IMR-90 (cell line): ENCODE measurements at regions not wholly inside any gene's neighbourhood (a gene's known extent, or its start where the extent isn't known, plus 50 kb on each side); places are given as distances from the start of the nearest gene placed in this dataset.

Experiments used
- ATAC-seq: fragments of 200-7000 bp; cut with Tn5 transposase; 2 replicates; pipeline ENCODE4 v1.9.1; 2020; ENCODE audit warnings: low read depth, mild to moderate bottlenecking, moderate library complexity
- BruUV-seq: library from RNA; stranded (reverse); fragments of 400-500 nt; replicated peaks from 2 replicates; lab custom pipeline; 2021; lab: Mats Ljungman, UMichigan
- CTCF ChIA-PET: fragments of 300-600 bp; formaldehyde crosslinking; extraction: SDS; loops from one replicate; lab custom pipeline; 2021; ENCODE audit warnings: antibody characterized with exemption; lab: Yijun Ruan, JAX
- POLR2A ChIA-PET: fragments of 300-600 bp; sonication (Branson Sonifier 250); formaldehyde crosslinking; loops from one replicate; lab custom pipeline; 2022; ENCODE audit warnings: antibody characterized with exemption; ENCODE audit not compliant: unreplicated experiment; lab: Charles Lee
- DNase-seq: peaks from one replicate; pipeline ENCODE4 v3.0.0; 2013
- H2AFZ ChIP-seq: replicated peaks from 2 replicates; pipeline ENCODE3; 2013; ENCODE audit warnings: low read length, mild to moderate bottlenecking; ENCODE audit not compliant: poor library complexity
- H2AK5ac ChIP-seq: 2 replicates; pipeline ENCODE4 v1.6.1; 2013; ENCODE audit warnings: low read depth, low read length, inconsistent platforms
- H2AK9ac ChIP-seq: replicated peaks from 2 replicates; pipeline ENCODE3; 2013; ENCODE audit warnings: mild to moderate bottlenecking, low read depth, low read length, moderate library complexity; ENCODE audit not compliant: poor library complexity
- H2BK120ac ChIP-seq: 2 replicates; pipeline ENCODE4 v1.6.1; 2013; ENCODE audit warnings: low read depth, low read length, inconsistent platforms
- H2BK15ac ChIP-seq: 3 replicates; pipeline ENCODE4 v1.6.1; 2013; ENCODE audit warnings: low read depth, low read length, inconsistent platforms
- H2BK20ac ChIP-seq: 2 replicates; pipeline ENCODE4 v1.6.1; 2013; ENCODE audit warnings: low read depth, mild to moderate bottlenecking, inconsistent platforms, low read length, moderate library complexity
- H2BK5ac ChIP-seq: 2 replicates; pipeline ENCODE4 v1.6.1; 2013; ENCODE audit warnings: mild to moderate bottlenecking, low read depth, low read length, inconsistent platforms; ENCODE audit not compliant: poor library complexity, severe bottlenecking
- H3K14ac ChIP-seq: replicated peaks from 2 replicates; pipeline ENCODE4 v1.6.1; 2013; ENCODE audit warnings: low read depth, low read length, inconsistent platforms
- H3K18ac ChIP-seq: 2 replicates; pipeline ENCODE4 v1.6.1; 2013; ENCODE audit warnings: low read depth, low read length, control low read depth
- H3K23ac ChIP-seq: 2 replicates; pipeline ENCODE4 v1.6.1; 2013; ENCODE audit warnings: low read depth, low read length, inconsistent platforms
- H3K27ac ChIP-seq: 2 replicates; pipeline ENCODE4 v1.5.1; 2013; ENCODE audit warnings: mild to moderate bottlenecking, control low read depth, low read length; ENCODE audit not compliant: insufficient read depth
- H3K27me3 ChIP-seq: 2 replicates; pipeline ENCODE4 v1.6.1; 2013; ENCODE audit warnings: low read length; ENCODE audit not compliant: control insufficient read depth, insufficient read depth
- H3K36me3 ChIP-seq: 2 replicates; pipeline ENCODE4 v1.6.1; 2013; ENCODE audit warnings: low read length, mixed read lengths; ENCODE audit not compliant: control insufficient read depth, insufficient read depth
- H3K4ac ChIP-seq: 2 replicates; pipeline ENCODE4 v1.6.1; 2013; ENCODE audit warnings: low read depth, low read length, inconsistent platforms
- H3K4me1 ChIP-seq: 2 replicates; pipeline ENCODE4 v1.6.1; 2013; ENCODE audit warnings: low read length, mixed read lengths; ENCODE audit not compliant: control insufficient read depth, insufficient read depth
- H3K4me2 ChIP-seq: 2 replicates; pipeline ENCODE4 v1.6.1; 2013; ENCODE audit warnings: low read depth, mild to moderate bottlenecking, control low read depth, low read length, moderate library complexity
- H3K4me3 ChIP-seq: 2 replicates; pipeline ENCODE4 v1.5.1; 2013; ENCODE audit warnings: low read depth, mild to moderate bottlenecking, control low read depth, low read length, moderate library complexity; ENCODE audit not compliant: insufficient read depth
- H3K56ac ChIP-seq: 2 replicates; pipeline ENCODE4 v1.6.1; 2013; ENCODE audit warnings: low read length, inconsistent platforms; ENCODE audit not compliant: insufficient read depth; ENCODE audit errors: extremely low read depth
- H3K79me1 ChIP-seq, 2 experiments: 2 replicates each; pipeline ENCODE4 v1.6.1; 2013; ENCODE audit warnings: low read length in 2 of 2, inconsistent platforms in 1 of 2, low read depth in 1 of 2
- H3K9ac ChIP-seq: 2 replicates; pipeline ENCODE4 v1.6.1; 2013; ENCODE audit warnings: low read depth, low read length, control low read depth
- H3K9me1 ChIP-seq: 2 replicates; pipeline ENCODE4 v1.6.1; 2013; ENCODE audit warnings: low read length, inconsistent platforms; ENCODE audit not compliant: insufficient read depth
- H3K9me3 ChIP-seq: 2 replicates; pipeline ENCODE4 v1.6.1; 2013; ENCODE audit warnings: low read length; ENCODE audit not compliant: control insufficient read depth, insufficient read depth
- H4K20me1 ChIP-seq: 2 replicates; pipeline ENCODE4 v1.6.1; 2013; ENCODE audit warnings: low read length, inconsistent platforms; ENCODE audit not compliant: insufficient read depth
- H4K5ac ChIP-seq: 2 replicates; pipeline ENCODE4 v1.6.1; 2013; ENCODE audit warnings: mild to moderate bottlenecking, low read depth, low read length, control low read depth
- H4K8ac ChIP-seq, 2 experiments: 2 replicates each; pipeline ENCODE4 v1.6.1; 2013; ENCODE audit warnings: low read depth in 2 of 2, low read length in 2 of 2, control low read depth in 1 of 2, inconsistent platforms in 1 of 2
- H4K91ac ChIP-seq: 2 replicates; pipeline ENCODE4 v1.6.1; 2013; ENCODE audit warnings: low read depth, low read length, inconsistent platforms; ENCODE audit not compliant: insufficient read depth
- BHLHE40 ChIP-seq: fragments of 150-350 bp; IDR thresholded peaks from 2 replicates; pipeline ENCODE4 v1.6.1; 2016; ENCODE audit warnings: mild to moderate bottlenecking, low read depth, low read length
- CEBPB ChIP-seq: IDR thresholded peaks from 2 replicates; pipeline ENCODE4 v1.6.1; 2012; ENCODE audit warnings: low read depth, low read length, improper control_type of control experiment
- CHD1 ChIP-seq: IDR thresholded peaks from 2 replicates; pipeline ENCODE4 v1.6.1; 2012; ENCODE audit warnings: low read depth, low read length, improper control_type of control experiment
- FOS ChIP-seq: fragments of 150-350 bp; IDR thresholded peaks from 2 replicates; pipeline ENCODE4 v1.6.1; 2016; ENCODE audit warnings: low read depth, low read length
- MAFK ChIP-seq: IDR thresholded peaks from 2 replicates; pipeline ENCODE4 v1.6.1; 2012; ENCODE audit warnings: low read depth, low read length, improper control_type of control experiment
- MAZ ChIP-seq: IDR thresholded peaks from 2 replicates; pipeline ENCODE4 v1.6.1; 2012; ENCODE audit warnings: low read depth, mild to moderate bottlenecking, low read length, improper control_type of control experiment, moderate library complexity, borderline replicate concordance
- MXI1 ChIP-seq: IDR thresholded peaks from 2 replicates; pipeline ENCODE4 v1.6.1; 2012; ENCODE audit warnings: low read depth, mild to moderate bottlenecking, low read length, moderate library complexity, borderline replicate concordance
- NFE2L2 ChIP-seq: fragments of 150-350 bp; IDR thresholded peaks from 2 replicates; pipeline ENCODE4 v1.6.1; 2016; ENCODE audit warnings: low read depth, mild to moderate bottlenecking, low read length
- POLR2A ChIP-seq: IDR thresholded peaks from 2 replicates; pipeline ENCODE4 v1.6.1; 2012; ENCODE audit warnings: mild to moderate bottlenecking, low read depth, low read length
- RAD21 ChIP-seq: IDR thresholded peaks from 2 replicates; pipeline ENCODE4 v1.6.1; 2012; ENCODE audit warnings: low read length, improper control_type of control experiment
- RCOR1 ChIP-seq: IDR thresholded peaks from 2 replicates; pipeline ENCODE4 v1.6.1; 2012; ENCODE audit warnings: mild to moderate bottlenecking, low read length, improper control_type of control experiment; ENCODE audit not compliant: insufficient replicate concordance
- RFX5 ChIP-seq: IDR thresholded peaks from 2 replicates; pipeline ENCODE4 v1.8.0; 2012; ENCODE audit warnings: low read depth, mild to moderate bottlenecking, low read length, moderate library complexity
- SMC3 ChIP-seq: fragments of 150-350 bp; IDR thresholded peaks from 2 replicates; pipeline ENCODE4 v1.6.1; 2016; ENCODE audit warnings: low read depth, mild to moderate bottlenecking, antibody characterized with exemption, low read length, moderate library complexity
- WGBS, 2 experiments: methylation state at CpG; one replicate each; pipeline versions ENCODE4 v1.1.5 to v1.1.7; 2013; ENCODE audit warnings: missing lambda C conversion rate in 2 of 2; ENCODE audit not compliant: insufficient read length in 1 of 2; ENCODE audit errors: extremely low coverage in 2 of 2; 5-methylcytosine and 5-hydroxymethylcytosine counted together
- dilution Hi-C: fragments of 300-500 bp; cut with HindIII; formaldehyde crosslinking; loops from one replicate; pipeline ENCODE4 v1.14.3; 2018; ENCODE audit warnings: low sequenced_read_pairs; ENCODE audit not compliant: unreplicated experiment
- in situ Hi-C: fragments of 300-500 bp; cut with MboI; formaldehyde crosslinking; loops from 3 replicates; pipeline ENCODE4 v1.14.3; 2019; ENCODE audit warnings: low sequenced_read_pairs, inconsistent platforms, mixed read lengths
- intact Hi-C: fragments of 100-400 bp; cut with micrococcal nuclease; formaldehyde crosslinking; loops from 2 replicates; pipeline ENCODE4 v1.10.0; 2022
- TF ChIP-seq, protein P1 (sequence below): conservative IDR thresholded peaks from 2 replicates; pipeline ENCODE4 v1.5.1; 2012; ENCODE audit warnings: mild to moderate bottlenecking, low read depth, low read length, improper control_type of control experiment
- TF ChIP-seq, protein P2 (sequence below): fragments of 150-350 bp; IDR thresholded peaks from 2 replicates; pipeline ENCODE4 v1.6.1; 2017; ENCODE audit warnings: mild to moderate bottlenecking, antibody characterized with exemption, low read length, low read depth
- TF ChIP-seq, protein P3 (sequence below): fragments of 150-350 bp; IDR thresholded peaks from 2 replicates; pipeline ENCODE4 v1.6.1; 2016; ENCODE audit warnings: low read depth, mild to moderate bottlenecking, low read length, moderate library complexity, borderline replicate concordance

DNA sequence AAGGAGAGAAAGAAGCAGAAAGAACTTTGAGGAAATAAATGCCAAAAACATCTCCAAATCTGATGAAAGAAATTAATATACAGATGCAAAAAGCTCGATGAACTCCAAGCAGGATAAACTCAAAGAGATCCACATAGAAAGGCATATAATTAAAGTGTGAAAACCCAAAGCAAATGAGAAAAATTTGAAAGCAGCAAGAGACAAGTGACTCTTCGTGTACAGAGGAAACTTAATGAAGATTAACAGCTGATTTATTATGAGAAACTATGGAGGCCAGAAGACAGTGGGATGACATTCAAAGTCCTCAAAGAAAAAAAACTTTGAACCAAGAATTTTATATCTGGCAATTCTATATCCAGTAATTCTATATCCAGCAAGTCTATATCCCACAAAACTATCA lies 163.0 kb upstream of the TMCC3 start:
- no peak overlapping the region for H3K4me3 ChIP-seq
- no peak overlapping the region for H2AFZ ChIP-seq
- H4K5ac ChIP-seq: no peak overlapping the region
- H3K9ac ChIP-seq: no peak overlapping the region
- CTCF ChIA-PET: no interaction called here
- in situ Hi-C loops (no loop called here), dilution Hi-C loops (no loop called here), intact Hi-C loops (no loop called here)
- H2BK15ac ChIP-seq: no peak overlapping the region
- no TSS peak for BruUV-seq
- peaks cover 4% of the 10 kb centered on the region for H3K27me3 ChIP-seq
- no peak for TF ChIP-seq RAD21
- TF ChIP-seq RCOR1: no peak
- no peak for TF ChIP-seq SMC3
- TF ChIP-seq CEBPB: no peak
- TF ChIP-seq NFE2L2: no peak
- no peak for TF ChIP-seq FOS
- TF ChIP-seq, protein P1, sequence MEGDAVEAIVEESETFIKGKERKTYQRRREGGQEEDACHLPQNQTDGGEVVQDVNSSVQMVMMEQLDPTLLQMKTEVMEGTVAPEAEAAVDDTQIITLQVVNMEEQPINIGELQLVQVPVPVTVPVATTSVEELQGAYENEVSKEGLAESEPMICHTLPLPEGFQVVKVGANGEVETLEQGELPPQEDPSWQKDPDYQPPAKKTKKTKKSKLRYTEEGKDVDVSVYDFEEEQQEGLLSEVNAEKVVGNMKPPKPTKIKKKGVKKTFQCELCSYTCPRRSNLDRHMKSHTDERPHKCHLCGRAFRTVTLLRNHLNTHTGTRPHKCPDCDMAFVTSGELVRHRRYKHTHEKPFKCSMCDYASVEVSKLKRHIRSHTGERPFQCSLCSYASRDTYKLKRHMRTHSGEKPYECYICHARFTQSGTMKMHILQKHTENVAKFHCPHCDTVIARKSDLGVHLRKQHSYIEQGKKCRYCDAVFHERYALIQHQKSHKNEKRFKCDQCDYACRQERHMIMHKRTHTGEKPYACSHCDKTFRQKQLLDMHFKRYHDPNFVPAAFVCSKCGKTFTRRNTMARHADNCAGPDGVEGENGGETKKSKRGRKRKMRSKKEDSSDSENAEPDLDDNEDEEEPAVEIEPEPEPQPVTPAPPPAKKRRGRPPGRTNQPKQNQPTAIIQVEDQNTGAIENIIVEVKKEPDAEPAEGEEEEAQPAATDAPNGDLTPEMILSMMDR: no peak
- TF ChIP-seq MAZ: no peak
- TF ChIP-seq RFX5: no peak
- TF ChIP-seq MXI1: no peak
- TF ChIP-seq BHLHE40: no peak
- TF ChIP-seq, protein P2, sequence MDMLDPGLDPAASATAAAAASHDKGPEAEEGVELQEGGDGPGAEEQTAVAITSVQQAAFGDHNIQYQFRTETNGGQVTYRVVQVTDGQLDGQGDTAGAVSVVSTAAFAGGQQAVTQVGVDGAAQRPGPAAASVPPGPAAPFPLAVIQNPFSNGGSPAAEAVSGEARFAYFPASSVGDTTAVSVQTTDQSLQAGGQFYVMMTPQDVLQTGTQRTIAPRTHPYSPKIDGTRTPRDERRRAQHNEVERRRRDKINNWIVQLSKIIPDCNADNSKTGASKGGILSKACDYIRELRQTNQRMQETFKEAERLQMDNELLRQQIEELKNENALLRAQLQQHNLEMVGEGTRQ: no peak
- no peak for TF ChIP-seq CHD1
- TF ChIP-seq, protein P3, sequence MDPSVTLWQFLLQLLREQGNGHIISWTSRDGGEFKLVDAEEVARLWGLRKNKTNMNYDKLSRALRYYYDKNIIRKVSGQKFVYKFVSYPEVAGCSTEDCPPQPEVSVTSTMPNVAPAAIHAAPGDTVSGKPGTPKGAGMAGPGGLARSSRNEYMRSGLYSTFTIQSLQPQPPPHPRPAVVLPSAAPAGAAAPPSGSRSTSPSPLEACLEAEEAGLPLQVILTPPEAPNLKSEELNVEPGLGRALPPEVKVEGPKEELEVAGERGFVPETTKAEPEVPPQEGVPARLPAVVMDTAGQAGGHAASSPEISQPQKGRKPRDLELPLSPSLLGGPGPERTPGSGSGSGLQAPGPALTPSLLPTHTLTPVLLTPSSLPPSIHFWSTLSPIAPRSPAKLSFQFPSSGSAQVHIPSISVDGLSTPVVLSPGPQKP: no peak
- no peak for TF ChIP-seq MAFK
- no peak for TF ChIP-seq POLR2A
- H2BK5ac ChIP-seq: no peak overlapping the region
- no peak overlapping the region for H3K4ac ChIP-seq
- POLR2A ChIA-PET: no interaction called here
- H3K4me2 ChIP-seq: no peak overlapping the region
- H3K27ac ChIP-seq: no peak overlapping the region
- no peak overlapping the region for H3K56ac ChIP-seq
- H4K20me1 ChIP-seq: no peaks in the 10 kb centered on the region
- H2BK120ac ChIP-seq: no peak overlapping the region
- H2BK20ac ChIP-seq: no peak overlapping the region
- H3K23ac ChIP-seq: no peak overlapping the region
- H3K18ac ChIP-seq: no peak overlapping the region
- no peaks in the 10 kb centered on the region for H3K36me3 ChIP-seq
- H3K79me1 ChIP-seq: no peaks in the 10 kb centered on the region
- H2AK5ac ChIP-seq: no peak overlapping the region
- H3K14ac ChIP-seq: no peak overlapping the region
- no peak overlapping the region for H4K8ac ChIP-seq
- H2AK9ac ChIP-seq: no peak overlapping the region
- H4K91ac ChIP-seq: no peak overlapping the region
- ATAC-seq (no peak), DNase-seq (no peak)
- WGBS, 2 experiments: no CpG with 5 or more reads among the region's 2 CpGs
- H3K9me3 ChIP-seq: peaks cover 3% of the 10 kb centered on the region; the same call in 1 of the 2 replicates
- no peaks in the 10 kb centered on the region for H3K9me1 ChIP-seq
- no peaks in the 10 kb centered on the region for H3K4me1 ChIP-seq
